Suppressor macrophage treated with lipopolysaccharide for 4 hours (primary cell): ENCODE measurements at regions not wholly inside any gene's neighbourhood (a gene's known extent, or its start where the extent isn't known, plus 50 kb on each side); places are given as distances from the start of the nearest gene placed in this dataset.
"Not testable (repeated sequence)": the region's sequence is repeated elsewhere in the genome, so short reads cannot be mapped to it uniquely, and the experiment has no call there.

Experiments used
- DNase-seq: peaks from one replicate; pipeline ENCODE4 v3.0.0-alpha.2; 2020

- no peak for DNase-seq
Measured at GRCh38 chr4:79739912-79740311, 331.9 kb upstream of the GK2 start.

DNA sequence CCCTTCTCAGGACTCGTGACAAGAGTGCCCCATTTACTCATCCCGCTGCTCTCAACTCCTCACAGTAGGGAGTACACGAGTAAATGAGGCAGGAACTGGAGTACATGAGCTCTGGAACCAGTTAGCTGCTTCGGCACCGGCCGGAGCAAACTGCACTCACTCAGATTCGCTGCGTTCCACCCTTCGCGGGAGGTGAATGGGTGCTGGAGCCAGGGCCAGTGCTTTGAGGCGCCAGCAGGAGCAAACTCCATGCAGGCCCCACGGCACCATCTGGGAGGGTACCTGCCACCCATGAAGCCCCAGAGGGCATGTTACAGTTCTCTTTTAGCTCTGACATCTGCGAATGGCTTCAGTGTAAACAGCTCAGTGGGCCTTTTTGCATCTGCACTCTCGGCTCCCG, 315.5 kb upstream of the GK2 start:
- no peak for DNase-seq

- DNase-seq = no peak
Measured at GRCh38 chr4:79700356-79700755, 292.3 kb upstream of the GK2 start.

GRCh38 chr4:79697444-79697843, 289.4 kb upstream of the GK2 start:
- DNase-seq = no peak

- not testable (repeated sequence) for DNase-seq
Measured at GRCh38 chr4:79696534-79696933, 288.5 kb upstream of the GK2 start.

DNA sequence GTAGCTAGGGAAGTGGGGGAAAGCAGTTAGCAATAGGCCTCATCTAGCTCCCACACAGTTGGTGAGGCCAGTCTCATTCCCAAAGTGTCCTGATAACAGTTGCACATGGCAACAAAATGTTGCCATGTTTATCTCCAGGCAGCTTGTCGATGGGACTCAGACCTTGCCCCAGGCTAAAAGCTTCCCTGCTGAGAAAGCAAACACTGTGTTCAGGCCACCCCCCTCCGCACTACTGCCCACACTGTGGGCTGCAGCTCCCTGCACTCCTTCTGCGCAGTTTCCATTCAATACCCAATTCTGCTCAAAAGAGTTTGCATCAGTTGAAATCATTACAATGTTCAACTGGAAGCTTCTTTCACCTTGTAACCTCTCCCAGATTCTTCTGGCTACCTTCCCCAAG, 287.8 kb upstream of the GK2 start:
- DNase-seq = no peak

GRCh38 chr4:79689740-79690139, 281.7 kb upstream of the GK2 start:
- DNase-seq = no peak

DNA sequence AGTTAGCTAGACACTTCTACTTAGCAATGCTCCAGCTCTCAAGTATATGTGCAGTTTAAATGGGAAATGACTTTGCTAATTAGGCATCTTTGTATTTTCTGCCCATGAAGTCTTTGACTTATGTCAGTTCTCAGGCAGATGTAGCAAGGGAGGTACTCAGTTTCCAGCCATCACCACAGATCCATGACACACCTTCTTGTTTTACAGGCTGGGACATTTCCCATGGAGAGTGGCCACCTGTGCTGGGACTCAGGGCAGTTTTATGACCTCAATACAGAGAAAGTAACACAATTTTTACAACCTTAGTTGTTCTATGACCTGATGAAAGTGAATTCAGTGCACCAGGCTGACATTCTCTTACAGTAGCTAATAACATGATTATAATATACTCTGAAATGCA, 280.7 kb upstream of the GK2 start:
- no peak for DNase-seq

- DNase-seq = no peak
Measured at GRCh38 chr4:79687006-79687405, 279.0 kb upstream of the GK2 start.

GRCh38 chr4:79685542-79685941, 277.5 kb upstream of the GK2 start:
- DNase-seq = no peak

- DNase-seq = no peak
Measured at GRCh38 chr4:79684516-79684915, 276.5 kb upstream of the GK2 start.

DNA sequence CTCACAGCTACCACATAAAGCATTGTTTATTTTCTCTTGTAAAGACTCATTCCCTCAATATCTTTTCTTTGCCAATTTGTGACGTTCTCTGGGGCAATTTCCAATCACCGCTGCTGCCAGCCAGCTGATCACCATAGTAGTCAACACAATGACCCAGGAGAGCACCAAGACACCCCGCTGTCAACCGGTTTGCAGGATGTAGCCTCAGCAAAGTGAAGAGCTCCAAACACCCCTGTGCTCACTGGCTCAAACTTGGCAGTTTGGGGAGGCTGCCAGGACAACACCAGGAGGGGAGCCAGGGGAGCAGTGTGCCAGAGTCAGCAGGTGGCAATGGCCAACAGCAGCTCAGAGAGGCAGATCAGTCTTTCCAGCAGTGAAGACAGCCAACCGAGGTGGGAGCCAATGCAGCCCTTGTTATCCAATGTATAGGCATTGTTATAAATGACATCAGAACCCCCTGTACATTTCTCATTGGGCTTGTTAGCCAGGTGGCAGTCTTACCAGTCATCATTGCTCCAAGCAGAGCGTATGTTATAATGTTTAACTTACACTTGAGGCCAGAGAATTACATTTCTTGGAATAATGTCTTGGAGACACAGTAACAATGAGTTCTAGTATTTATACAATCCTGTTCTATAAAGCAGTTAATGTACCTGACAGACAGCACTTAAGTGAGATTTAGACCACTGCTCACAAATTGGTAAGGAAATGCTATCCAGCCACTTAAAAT, 274.9 kb upstream of the GK2 start:
- DNase-seq = no peak

- no peak for DNase-seq
Measured at GRCh38 chr4:79682161-79682560, 274.1 kb upstream of the GK2 start.

- DNase-seq = no peak
Measured at GRCh38 chr4:79679859-79680258, 271.8 kb upstream of the GK2 start.

DNA sequence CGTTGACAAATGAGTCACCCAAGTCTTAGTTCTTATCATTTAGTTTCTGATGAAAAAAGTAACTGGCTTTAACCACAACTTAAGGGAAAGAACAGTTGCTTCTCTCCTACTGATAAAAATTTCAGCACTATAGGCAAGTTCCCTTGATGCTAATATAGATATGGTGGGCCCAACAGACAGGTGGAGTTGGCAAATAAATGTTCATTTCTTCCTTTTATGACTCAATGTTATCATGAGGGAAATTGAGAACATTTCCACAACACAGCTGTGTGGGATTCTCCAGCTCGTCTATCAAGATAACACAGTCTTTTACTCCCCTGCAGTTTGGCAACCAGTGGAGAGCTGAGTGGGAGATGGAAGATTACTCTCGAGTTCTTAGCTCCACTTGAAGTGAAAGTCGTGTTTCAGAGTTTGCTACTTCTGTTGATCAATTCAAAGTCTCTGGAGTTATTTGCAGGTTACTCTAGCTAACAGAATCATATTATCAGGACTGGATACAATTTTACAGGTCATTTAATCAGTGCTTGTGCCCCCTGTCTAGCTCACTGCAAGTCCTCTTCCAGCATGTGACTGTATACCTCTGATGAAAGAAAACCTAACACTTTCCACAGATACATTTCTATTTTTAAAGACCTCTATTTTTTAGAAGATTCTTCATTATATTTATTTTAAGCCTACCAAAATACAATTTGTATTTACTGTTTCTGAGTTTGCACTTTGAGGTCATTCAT, 270.6 kb upstream of the GK2 start:
- no peak for DNase-seq

DNA sequence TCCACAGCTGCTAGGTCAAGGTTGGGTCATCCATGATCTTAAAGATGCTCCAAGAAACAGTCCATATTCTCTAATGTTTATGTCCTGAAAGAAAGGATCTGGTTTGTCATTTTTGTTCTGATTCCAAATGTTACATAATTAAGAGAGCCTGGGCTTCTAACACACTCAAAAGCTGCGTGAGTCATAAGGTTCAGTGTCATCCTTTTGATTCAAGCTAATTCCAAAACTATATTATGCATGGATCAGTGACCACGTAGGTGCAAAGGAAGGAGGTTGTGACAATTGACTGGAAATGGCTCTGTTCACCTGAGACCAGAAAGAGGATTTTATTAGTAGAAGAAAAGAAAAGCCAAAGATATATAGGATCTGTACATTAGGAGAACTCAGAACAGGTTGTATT, 268.7 kb upstream of the GK2 start:
- no peak for DNase-seq

GRCh38 chr4:79674906-79675305, 266.9 kb upstream of the GK2 start:
- DNase-seq = not testable (repeated sequence)

GRCh38 chr4:79673898-79674297, 265.9 kb upstream of the GK2 start:
- no peak for DNase-seq

- no peak for DNase-seq
Measured at GRCh38 chr4:79673377-79673776, 265.3 kb upstream of the GK2 start.

GRCh38 chr4:79666875-79667274, 258.8 kb upstream of the GK2 start:
- DNase-seq = no peak

DNA sequence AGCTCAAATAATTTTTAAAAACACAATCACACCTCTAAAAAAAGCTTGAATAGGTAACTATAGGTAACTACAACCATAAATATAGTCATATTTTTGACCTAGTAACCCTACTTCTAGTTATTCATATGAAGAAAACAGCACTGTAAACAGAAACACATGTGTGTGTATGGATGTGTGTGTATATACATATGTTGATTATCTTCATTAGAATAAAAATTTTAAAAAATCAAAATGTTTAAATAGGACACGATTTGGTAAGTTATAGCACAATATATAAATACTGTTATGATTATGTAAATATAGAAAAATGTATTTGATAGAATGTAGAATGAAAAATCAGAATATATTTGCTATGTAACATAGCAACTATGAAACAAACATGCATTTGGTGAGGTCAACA, 258.1 kb upstream of the GK2 start:
- DNase-seq = no peak

- no peak for DNase-seq
Measured at GRCh38 chr4:79663865-79664264, 255.8 kb upstream of the GK2 start.

- DNase-seq = no peak
Measured at GRCh38 chr4:79663141-79663540, 255.1 kb upstream of the GK2 start.

DNA sequence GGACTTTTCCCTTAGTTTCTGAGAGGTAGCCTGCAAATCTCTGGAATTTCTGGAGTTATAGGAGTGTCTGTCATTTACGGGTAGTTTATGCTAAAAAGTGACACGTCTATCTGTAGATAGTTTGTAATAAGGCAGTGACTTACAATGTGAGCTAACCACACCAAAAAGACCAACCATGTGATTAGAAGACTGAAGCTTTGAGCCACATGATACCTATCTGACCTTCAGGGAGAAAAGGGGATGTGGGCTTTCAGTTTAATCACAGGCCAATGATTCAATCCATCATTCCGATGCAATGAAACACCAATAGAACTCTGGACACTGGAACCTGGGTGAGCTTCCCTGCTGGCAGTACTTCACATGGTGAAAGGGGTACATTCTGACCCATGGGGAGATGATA, 254.6 kb upstream of the GK2 start:
- no peak for DNase-seq

DNA sequence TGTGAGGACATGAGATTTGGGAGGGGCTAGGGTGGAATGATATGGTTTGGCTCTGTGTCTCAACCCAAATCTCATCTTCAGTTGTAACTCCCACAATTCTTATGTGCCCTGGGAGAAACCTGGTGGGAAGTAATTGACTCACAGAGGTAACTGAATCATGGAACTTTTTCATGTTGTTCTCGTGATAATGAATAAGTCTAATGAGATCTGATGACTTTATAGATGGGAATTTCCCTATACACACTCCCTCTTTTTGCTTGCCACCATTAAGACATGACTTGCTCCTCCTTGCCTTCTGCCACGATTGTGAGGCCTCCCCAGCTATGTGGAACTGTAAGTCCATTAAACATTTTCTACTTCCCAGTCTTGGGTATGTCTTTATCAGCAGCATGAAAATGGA, 253.2 kb upstream of the GK2 start:
- DNase-seq = no peak
